ENCODE measurements at regions not wholly inside any gene's neighbourhood (a gene's known extent, or its start where the extent isn't known, plus 50 kb on each side); places are given as distances from the start of the nearest gene placed in this dataset.

DNA sequence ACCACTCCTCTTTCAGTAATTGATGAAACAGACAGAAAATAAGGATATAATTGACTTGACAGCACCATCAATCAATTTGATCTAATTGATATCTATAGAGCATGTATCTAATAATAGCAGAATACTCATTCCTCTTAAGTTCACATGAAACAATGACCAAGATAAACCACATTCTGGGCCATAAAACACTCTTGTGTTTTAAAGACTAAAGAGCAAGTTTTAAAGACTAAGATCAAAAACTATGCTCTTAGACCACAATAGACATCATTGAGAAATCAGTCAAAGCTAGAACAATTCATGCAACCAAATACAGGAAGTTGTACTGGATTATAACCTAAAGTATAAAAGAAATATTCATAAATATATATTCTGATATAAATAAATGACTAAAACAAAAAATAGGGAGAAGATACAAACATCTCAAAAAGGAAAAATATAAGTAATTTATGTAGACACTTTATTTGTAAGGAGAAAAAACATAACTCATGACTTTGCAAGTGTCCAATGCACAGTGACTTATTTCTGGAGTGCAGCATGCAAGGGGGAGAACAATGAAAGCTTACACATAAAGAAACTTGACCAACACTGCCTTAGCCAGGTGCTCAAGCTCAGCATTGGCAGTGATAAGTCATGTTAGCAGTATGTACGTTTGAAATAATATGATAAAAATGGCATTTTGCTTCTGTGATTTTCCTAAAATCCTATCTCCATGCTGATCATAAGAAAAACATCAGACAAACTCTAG, 312.7 kb upstream of the IGFBP3 start:
- DNase-seq (ENCODE audit: low spot score): no peak
- POLR2A ChIA-PET (ENCODE audit: low non-redundant PET): no interaction called here
- CTCF ChIA-PET: no interaction called here
- TF ChIP-seq, protein P1, sequence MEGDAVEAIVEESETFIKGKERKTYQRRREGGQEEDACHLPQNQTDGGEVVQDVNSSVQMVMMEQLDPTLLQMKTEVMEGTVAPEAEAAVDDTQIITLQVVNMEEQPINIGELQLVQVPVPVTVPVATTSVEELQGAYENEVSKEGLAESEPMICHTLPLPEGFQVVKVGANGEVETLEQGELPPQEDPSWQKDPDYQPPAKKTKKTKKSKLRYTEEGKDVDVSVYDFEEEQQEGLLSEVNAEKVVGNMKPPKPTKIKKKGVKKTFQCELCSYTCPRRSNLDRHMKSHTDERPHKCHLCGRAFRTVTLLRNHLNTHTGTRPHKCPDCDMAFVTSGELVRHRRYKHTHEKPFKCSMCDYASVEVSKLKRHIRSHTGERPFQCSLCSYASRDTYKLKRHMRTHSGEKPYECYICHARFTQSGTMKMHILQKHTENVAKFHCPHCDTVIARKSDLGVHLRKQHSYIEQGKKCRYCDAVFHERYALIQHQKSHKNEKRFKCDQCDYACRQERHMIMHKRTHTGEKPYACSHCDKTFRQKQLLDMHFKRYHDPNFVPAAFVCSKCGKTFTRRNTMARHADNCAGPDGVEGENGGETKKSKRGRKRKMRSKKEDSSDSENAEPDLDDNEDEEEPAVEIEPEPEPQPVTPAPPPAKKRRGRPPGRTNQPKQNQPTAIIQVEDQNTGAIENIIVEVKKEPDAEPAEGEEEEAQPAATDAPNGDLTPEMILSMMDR (conservative IDR thresholded peaks at IDR 0.05; ENCODE audit: low read depth): no peak
- H3K27ac ChIP-seq: no peak overlapping the region

DNA sequence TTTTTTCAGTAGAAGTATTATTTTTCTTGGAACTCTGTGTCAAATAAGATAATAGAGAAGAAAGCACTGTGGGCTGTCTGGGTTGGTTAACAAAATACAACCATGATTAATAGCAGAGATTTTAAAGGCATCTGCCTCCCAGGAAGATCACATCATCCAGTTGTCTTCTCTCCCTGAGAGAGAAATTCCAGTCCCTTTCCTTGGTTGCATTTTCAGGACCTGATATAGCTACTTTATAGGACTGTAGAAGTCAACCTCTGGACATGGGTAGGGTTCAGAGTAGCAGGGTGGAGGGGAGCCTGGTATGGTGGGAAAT, 309.9 kb upstream of the IGFBP3 start:
- ChIA-PET POLR2A (ENCODE audit: low non-redundant PET) (no interaction called here), CTCF (interaction anchor here (0.7 kb wide), 1 partner anchor 34 kb away, joined by 4 read pairs; no protein-coding TSS in a partner anchor)
- no peak for DNase-seq (ENCODE audit: low spot score)
- H3K27ac ChIP-seq: no peak overlapping the region
- TF ChIP-seq, protein P1 (conservative IDR thresholded peaks at IDR 0.05; ENCODE audit: low read depth): no peak

DNA sequence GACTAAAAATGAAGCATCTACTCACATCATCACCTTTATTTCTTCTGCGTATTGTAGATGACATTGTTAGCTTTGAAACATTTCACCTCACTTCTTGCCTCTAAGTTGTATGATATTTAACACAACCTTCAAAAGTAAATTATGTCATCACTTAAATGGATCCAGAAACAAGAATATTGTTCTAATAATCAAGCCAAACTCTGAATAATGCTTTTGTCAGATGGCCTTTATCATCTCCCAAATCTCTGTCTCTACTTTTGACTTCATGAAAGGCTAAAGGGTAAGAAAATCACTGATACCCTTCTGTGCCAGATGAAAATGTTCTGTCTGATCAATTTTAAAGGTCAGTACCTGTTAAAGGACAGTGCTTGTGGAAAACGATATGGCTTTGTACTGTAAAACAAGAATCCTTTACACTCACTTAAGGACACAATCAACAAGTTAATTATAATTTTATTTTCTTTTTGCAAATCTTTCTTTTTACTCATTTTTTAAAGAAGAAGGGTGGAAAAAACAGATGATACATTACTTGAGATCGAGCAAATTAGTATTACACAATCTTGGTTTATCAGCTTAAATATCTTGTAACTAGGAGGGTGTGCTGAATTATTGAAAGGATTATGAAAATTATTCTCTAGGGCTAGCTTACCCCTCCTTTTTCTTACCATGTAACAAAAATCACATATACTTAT, 309.4 kb upstream of the IGFBP3 start:
- TF ChIP-seq, protein P1 (conservative IDR thresholded peaks at IDR 0.05; ENCODE audit: low read depth): no peak
- no peak overlapping the region for H3K27ac ChIP-seq
- ChIA-PET POLR2A (ENCODE audit: low non-redundant PET) (no interaction called here), CTCF (interaction anchor here (0.7 kb wide), 1 partner anchor 33 kb away, joined by 4 read pairs; no protein-coding TSS in a partner anchor)
- DNase-seq (ENCODE audit: low spot score): no peak

- TF ChIP-seq, protein P1 (conservative IDR thresholded peaks at IDR 0.05; ENCODE audit: low read depth): no peak
- no peak overlapping the region for H3K27ac ChIP-seq
- peak; percentile 44 for DNase-seq (ENCODE audit: low spot score)
- POLR2A ChIA-PET (ENCODE audit: low non-redundant PET): no interaction called here
- CTCF ChIA-PET: no interaction called here
Observed at GRCh38 chr7:46229409-46229808, 308.3 kb upstream of the IGFBP3 start.

GRCh38 chr7:46226860-46227259, 305.8 kb upstream of the IGFBP3 start:
- TF ChIP-seq, protein P1 (conservative IDR thresholded peaks at IDR 0.05; ENCODE audit: low read depth): no peak
- CTCF ChIA-PET: no interaction called here
- H3K27ac ChIP-seq: no peak overlapping the region
- no peak for DNase-seq (ENCODE audit: low spot score)
- POLR2A ChIA-PET (ENCODE audit: low non-redundant PET): no interaction called here

DNA sequence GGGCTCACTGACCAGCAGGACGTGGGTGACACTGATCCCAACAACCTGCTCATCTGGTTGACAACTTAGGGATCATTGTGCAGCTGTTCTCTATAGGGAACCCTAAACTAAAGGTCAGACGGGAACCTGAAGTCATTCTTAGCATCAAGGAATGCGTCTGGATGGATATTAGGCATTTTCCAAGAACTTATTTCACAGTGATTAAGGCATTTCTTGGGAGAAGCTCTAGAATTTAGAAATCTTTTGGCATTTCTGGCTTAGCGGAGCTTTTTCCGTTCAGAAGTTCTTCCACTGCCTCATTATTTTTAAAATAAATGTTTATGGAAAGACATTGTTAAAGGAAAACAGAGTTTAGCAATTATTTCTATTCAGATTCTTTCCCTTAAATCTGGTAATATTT, 303.3 kb upstream of the IGFBP3 start:
- no peak overlapping the region for H3K27ac ChIP-seq
- CTCF ChIA-PET: no interaction called here
- TF ChIP-seq, protein P1 (conservative IDR thresholded peaks at IDR 0.05; ENCODE audit: low read depth): no peak
- POLR2A ChIA-PET (ENCODE audit: low non-redundant PET): no interaction called here
- no peak for DNase-seq (ENCODE audit: low spot score)

Measured in RWPE1 (cell line).